ENCODE measurements at regions not wholly inside any gene's neighbourhood (a gene's known extent, or its start where the extent isn't known, plus 50 kb on each side); places are given as distances from the start of the nearest gene placed in this dataset.
A peak's percentile ranks its signal among the peaks of the same experiment; 100 is the strongest.

DNA sequence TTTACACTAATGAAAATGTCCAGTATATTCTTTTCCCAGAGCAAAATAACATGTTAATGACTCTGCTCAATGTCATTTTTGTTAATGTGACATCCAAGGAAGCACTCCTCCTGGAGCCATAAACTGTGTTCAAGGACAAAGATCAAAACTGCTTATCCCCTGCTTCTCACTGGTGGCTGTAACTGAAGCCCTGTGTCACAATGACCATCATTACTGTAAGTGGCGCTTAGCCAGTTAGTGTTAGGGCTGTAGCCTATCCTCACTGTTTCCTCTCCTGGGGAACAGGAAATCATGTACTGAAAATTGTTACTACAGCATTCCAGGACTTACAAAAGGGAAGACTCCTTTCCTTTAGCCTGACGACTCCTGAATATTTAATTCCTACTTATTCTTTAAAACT is 71.7 kb upstream of the COX7C start:
- TF ChIP-seq, protein P1, sequence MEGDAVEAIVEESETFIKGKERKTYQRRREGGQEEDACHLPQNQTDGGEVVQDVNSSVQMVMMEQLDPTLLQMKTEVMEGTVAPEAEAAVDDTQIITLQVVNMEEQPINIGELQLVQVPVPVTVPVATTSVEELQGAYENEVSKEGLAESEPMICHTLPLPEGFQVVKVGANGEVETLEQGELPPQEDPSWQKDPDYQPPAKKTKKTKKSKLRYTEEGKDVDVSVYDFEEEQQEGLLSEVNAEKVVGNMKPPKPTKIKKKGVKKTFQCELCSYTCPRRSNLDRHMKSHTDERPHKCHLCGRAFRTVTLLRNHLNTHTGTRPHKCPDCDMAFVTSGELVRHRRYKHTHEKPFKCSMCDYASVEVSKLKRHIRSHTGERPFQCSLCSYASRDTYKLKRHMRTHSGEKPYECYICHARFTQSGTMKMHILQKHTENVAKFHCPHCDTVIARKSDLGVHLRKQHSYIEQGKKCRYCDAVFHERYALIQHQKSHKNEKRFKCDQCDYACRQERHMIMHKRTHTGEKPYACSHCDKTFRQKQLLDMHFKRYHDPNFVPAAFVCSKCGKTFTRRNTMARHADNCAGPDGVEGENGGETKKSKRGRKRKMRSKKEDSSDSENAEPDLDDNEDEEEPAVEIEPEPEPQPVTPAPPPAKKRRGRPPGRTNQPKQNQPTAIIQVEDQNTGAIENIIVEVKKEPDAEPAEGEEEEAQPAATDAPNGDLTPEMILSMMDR (IDR thresholded peaks at IDR 0.05; ENCODE audit: poor library complexity, severe bottlenecking) = no peak
- TF ChIP-seq EZH2 (IDR thresholded peaks at IDR 0.05; ENCODE audit: borderline replicate concordance, insufficient read depth, low read length, poor library complexity, severe bottlenecking) (no peak), EP300 (conservative IDR thresholded peaks at IDR 0.05; ENCODE audit: poor library complexity, severe bottlenecking) (no peak), RAD21 (conservative IDR thresholded peaks at IDR 0.05) (no peak), TAF1 (IDR thresholded peaks at IDR 0.05; ENCODE audit: low read depth) (no peak), POLR2AphosphoS5 (IDR thresholded peaks at IDR 0.05) (peak; percentile 63), SMC3 (conservative IDR thresholded peaks at IDR 0.05; ENCODE audit: poor library complexity) (no peak)
- TF ChIP-seq, protein P2, sequence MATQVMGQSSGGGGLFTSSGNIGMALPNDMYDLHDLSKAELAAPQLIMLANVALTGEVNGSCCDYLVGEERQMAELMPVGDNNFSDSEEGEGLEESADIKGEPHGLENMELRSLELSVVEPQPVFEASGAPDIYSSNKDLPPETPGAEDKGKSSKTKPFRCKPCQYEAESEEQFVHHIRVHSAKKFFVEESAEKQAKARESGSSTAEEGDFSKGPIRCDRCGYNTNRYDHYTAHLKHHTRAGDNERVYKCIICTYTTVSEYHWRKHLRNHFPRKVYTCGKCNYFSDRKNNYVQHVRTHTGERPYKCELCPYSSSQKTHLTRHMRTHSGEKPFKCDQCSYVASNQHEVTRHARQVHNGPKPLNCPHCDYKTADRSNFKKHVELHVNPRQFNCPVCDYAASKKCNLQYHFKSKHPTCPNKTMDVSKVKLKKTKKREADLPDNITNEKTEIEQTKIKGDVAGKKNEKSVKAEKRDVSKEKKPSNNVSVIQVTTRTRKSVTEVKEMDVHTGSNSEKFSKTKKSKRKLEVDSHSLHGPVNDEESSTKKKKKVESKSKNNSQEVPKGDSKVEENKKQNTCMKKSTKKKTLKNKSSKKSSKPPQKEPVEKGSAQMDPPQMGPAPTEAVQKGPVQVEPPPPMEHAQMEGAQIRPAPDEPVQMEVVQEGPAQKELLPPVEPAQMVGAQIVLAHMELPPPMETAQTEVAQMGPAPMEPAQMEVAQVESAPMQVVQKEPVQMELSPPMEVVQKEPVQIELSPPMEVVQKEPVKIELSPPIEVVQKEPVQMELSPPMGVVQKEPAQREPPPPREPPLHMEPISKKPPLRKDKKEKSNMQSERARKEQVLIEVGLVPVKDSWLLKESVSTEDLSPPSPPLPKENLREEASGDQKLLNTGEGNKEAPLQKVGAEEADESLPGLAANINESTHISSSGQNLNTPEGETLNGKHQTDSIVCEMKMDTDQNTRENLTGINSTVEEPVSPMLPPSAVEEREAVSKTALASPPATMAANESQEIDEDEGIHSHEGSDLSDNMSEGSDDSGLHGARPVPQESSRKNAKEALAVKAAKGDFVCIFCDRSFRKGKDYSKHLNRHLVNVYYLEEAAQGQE (IDR thresholded peaks at IDR 0.05; ENCODE audit: borderline replicate concordance) = no peak

Data from neural cell (in vitro differentiated cells).